ENCODE measurements at regions not wholly inside any gene's neighbourhood (a gene's known extent, or its start where the extent isn't known, plus 50 kb on each side); places are given as distances from the start of the nearest gene placed in this dataset.

DNA sequence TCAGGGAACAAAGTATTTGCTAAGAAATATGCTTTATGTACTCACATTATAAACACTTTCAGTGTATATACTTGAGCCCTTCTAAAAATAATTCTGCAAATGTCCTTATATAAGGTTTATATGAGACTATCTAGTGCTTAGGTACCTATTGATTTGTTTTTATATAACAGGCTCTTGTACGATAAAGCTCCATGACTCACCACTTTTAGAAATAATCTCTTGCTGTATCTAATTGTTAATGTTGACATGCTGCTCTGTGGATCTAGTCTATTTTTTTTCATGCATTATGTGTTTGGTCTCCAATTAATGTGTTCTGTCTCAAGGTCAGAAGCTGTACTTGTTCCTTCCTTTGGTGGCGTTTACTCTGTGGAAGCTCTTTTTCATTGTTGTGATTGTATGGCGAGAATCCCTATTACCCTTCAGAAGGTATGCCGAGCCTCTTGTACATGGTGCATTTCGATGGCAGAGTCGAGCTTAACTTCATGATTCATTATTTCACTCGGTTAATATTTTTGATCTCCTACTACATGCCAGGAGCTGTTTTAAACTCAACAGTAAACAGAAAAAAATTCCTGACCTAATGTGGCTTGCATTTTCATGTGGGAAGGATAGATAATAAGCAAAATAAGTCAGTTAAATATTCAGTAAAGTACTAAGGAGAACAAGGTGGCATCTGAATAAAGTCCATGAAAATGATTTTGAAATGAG lies 361.6 kb downstream of the COG6 start:
- no peaks in the 10 kb centered on the region for H3K36me3 ChIP-seq (ENCODE audit: control insufficient read depth, insufficient read depth, low read length)
- no peaks in the 10 kb centered on the region for H3K27me3 ChIP-seq (ENCODE audit: control insufficient read depth, insufficient read depth, low read length)
- no peak overlapping the region for H3K4me3 ChIP-seq (ENCODE audit: low read depth, low read length)
- TF ChIP-seq, protein P1, sequence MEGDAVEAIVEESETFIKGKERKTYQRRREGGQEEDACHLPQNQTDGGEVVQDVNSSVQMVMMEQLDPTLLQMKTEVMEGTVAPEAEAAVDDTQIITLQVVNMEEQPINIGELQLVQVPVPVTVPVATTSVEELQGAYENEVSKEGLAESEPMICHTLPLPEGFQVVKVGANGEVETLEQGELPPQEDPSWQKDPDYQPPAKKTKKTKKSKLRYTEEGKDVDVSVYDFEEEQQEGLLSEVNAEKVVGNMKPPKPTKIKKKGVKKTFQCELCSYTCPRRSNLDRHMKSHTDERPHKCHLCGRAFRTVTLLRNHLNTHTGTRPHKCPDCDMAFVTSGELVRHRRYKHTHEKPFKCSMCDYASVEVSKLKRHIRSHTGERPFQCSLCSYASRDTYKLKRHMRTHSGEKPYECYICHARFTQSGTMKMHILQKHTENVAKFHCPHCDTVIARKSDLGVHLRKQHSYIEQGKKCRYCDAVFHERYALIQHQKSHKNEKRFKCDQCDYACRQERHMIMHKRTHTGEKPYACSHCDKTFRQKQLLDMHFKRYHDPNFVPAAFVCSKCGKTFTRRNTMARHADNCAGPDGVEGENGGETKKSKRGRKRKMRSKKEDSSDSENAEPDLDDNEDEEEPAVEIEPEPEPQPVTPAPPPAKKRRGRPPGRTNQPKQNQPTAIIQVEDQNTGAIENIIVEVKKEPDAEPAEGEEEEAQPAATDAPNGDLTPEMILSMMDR (IDR thresholded peaks at IDR 0.05; ENCODE audit: insufficient read depth, low read length, severe bottlenecking), result no peak
- DNase-seq (ENCODE audit: low read depth) (no peak), FAIRE-seq (no peak)

DNA sequence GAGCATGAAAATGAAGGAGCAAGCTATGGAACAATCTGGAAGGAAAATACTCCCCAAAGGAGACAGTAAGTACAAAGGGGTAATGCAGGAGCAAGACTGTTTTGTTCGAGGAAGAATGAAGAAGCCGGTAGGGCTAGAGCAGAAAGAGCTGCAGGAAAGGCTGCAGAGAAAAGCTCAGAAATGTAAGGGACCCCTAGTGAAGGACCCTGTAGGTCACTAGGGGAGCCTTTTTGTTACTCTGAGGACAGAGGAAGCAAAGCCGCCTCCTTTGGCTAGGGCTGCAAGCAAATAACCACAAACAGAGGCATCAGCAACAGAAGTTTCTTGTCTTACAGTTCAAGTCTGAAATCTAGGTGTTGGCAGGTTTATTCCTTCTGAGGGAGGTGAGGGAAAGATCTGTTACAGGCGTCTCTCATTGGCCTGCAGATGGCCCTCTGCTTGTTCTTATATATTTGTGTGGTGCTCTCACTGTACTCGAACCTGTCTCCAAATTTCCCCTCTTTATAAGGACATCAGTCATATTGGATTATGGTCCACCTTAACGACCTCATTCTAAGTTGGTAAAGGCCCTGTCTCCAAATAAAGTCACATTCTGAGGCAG lies 362.3 kb downstream of the COG6 start:
- DNase-seq (ENCODE audit: low read depth) (no peak), FAIRE-seq (no peak)
- H3K27me3 ChIP-seq (ENCODE audit: control insufficient read depth, insufficient read depth, low read length), result no peaks in the 10 kb centered on the region
- TF ChIP-seq, protein P1 (IDR thresholded peaks at IDR 0.05; ENCODE audit: insufficient read depth, low read length, severe bottlenecking), result no peak
- H3K36me3 ChIP-seq (ENCODE audit: control insufficient read depth, insufficient read depth, low read length), result no peaks in the 10 kb centered on the region
- H3K4me3 ChIP-seq (ENCODE audit: low read depth, low read length), result no peak overlapping the region

DNA sequence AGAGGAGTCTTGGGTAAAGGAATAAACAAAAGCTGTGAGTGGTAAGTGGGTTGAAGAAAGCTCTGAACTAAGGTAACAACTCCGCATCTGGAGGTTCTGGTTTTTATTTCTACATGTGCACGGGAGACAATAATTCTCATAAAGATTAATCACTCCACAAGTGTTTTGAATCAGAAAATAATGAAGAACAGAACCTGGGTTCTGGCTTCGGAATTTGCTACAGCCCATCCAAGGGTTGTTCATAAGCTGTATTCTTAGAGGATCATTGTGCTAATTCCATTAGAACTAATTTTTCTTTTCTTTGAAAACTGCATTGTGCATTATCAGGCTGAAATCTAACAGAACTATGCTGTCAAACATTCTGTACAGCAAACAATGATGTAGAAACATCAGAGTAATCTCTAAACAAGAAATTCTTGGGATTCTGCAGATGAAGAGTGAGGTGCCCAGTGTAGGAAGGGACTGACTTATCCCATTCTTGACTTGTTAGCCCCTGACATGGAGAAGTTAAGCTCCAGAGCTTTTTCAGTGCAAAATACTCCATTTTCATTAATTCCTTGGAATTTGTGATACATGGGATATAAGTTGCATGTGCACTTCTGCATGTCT lies 368.2 kb downstream of the COG6 start:
- FAIRE-seq (no peak), DNase-seq (ENCODE audit: low read depth) (no peak)
- H3K36me3 ChIP-seq (ENCODE audit: control insufficient read depth, insufficient read depth, low read length), result no peaks in the 10 kb centered on the region
- TF ChIP-seq, protein P1 (IDR thresholded peaks at IDR 0.05; ENCODE audit: insufficient read depth, low read length, severe bottlenecking), result no peak
- H3K27me3 ChIP-seq (ENCODE audit: control insufficient read depth, insufficient read depth, low read length), result no peaks in the 10 kb centered on the region
- H3K4me3 ChIP-seq (ENCODE audit: low read depth, low read length), result no peak overlapping the region

DNA sequence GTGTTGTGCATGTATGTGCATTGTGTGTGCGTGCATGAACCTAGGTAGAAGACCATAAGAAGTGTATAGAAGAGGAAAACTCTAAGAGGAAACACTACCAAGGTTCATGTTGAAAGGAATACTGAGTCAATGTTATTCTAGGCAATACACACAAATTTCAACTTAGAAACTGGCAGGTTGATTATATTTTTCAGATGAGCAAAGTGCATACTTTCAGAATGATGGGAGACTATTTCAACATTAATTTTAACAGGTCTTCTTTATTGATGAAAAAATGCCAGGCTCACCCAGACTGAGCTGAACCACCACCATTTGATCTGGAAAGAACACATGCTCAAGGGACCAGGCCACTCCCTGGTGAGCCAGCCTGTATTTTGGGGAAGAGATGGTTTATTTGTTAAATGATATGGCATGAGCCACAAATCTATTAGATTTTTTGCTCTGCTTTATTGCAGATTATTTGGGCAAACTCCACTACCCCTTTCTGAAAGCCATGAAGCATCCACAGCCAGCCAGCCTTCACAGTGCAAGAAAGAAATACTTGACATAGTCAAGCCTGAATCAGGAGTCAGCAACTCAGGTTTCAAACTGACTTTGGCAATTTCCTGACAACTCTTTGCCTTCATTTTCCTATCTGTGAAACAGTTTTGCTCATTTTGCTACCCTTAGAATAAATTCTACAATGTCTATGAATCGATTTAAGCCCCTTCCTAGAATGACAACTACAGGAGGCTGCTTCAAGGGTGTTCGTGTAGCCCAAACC lies 368.9 kb downstream of the COG6 start:
- H3K36me3 ChIP-seq (ENCODE audit: control insufficient read depth, insufficient read depth, low read length), result no peaks in the 10 kb centered on the region
- no peak overlapping the region for H3K4me3 ChIP-seq (ENCODE audit: low read depth, low read length)
- TF ChIP-seq, protein P1 (IDR thresholded peaks at IDR 0.05; ENCODE audit: insufficient read depth, low read length, severe bottlenecking), result no peak
- H3K27me3 ChIP-seq (ENCODE audit: control insufficient read depth, insufficient read depth, low read length), result no peaks in the 10 kb centered on the region
- no peak for FAIRE-seq
- no peak for DNase-seq (ENCODE audit: low read depth)

DNA sequence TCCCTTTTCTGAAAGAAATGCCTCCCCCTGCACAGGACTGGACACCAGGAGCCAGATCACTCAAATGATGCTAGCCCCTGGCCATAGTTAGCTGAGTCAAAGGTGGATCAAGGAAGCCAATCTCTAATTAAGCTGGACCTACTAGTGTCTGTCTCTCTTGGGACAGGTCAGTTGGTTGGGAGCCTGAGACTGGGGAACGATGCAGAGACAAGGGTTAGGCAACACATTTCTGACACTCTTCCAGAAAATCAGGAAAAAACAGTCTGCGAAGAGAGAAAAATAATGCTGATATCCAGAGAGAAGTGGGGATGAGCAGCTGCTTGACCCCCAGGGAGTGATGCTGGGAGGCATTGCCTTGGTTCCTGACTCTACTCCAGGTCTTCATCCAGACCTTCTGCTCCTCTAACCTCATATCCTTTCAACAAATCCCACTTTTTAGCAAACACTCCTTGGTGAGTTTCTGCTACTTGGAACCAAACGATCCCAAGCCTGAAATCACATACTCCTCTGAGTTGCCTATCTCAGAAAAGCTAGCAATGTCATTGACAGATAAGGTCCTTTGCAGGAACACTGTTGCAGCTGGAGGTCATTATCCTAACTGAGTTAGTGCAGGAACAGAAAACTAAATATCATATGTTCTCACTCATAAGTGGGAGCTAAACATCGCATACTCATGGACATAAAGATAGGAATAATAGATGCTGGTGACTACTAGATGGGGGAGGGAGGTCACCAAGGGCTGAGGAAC lies 369.7 kb downstream of the COG6 start:
- H3K36me3 ChIP-seq (ENCODE audit: control insufficient read depth, insufficient read depth, low read length), result no peaks in the 10 kb centered on the region
- FAIRE-seq (no peak), DNase-seq (ENCODE audit: low read depth) (no peak)

More for the DNA sequence above, 369.7 kb downstream of the COG6 start:
- Histone ChIP-seq H3K27me3 (ENCODE audit: control insufficient read depth, insufficient read depth, low read length) (no peaks in the 10 kb centered on the region), H3K4me3 (ENCODE audit: low read depth, low read length) (no peak overlapping the region)
- TF ChIP-seq, protein P1 (IDR thresholded peaks at IDR 0.05; ENCODE audit: insufficient read depth, low read length, severe bottlenecking), result no peak

All from bronchial epithelial cell (primary cell).